Smooth muscle cell (in vitro differentiated cells): ENCODE measurements at regions not wholly inside any gene's neighbourhood (a gene's known extent, or its start where the extent isn't known, plus 50 kb on each side); places are given as distances from the start of the nearest gene placed in this dataset.

Source experiments
- DNase-seq: peaks from one replicate; lab custom pipeline; 2025; ENCODE audit not compliant: unreplicated experiment; lab: John Stamatoyannopoulos, UW
- H2AFZ ChIP-seq: fragments of 200-600 bp; sonication (generic); 2 replicates; pipeline ENCODE4 v1.6.0; 2016; ENCODE audit warnings: antibody characterized with exemption, low read depth, mild to moderate bottlenecking
- H3F3A ChIP-seq: fragments of 200-600 bp; sonication (generic); 2 replicates; pipeline ENCODE4 v1.6.0; 2017; ENCODE audit warnings: antibody characterized with exemption, low read depth
- H3K27ac ChIP-seq: fragments of 200-600 bp; sonication (generic); 2 replicates; pipeline ENCODE4 v1.5.1; 2016; ENCODE audit warnings: low read depth, mild to moderate bottlenecking
- H3K27me3 ChIP-seq: fragments of 200-600 bp; sonication (generic); 2 replicates; pipeline ENCODE4 v1.6.1; 2016; ENCODE audit warnings: low read depth, mild to moderate bottlenecking
- H3K36me3 ChIP-seq: fragments of 200-600 bp; sonication (generic); 2 replicates; pipeline ENCODE4 v1.5.1; 2016; ENCODE audit warnings: low read depth
- H3K4me1 ChIP-seq: fragments of 200-600 bp; sonication (generic); 2 replicates; pipeline ENCODE4 v1.5.1; 2016; ENCODE audit warnings: low read depth
- H3K4me2 ChIP-seq: fragments of 200-600 bp; sonication (generic); 2 replicates; pipeline ENCODE4 v1.6.0; 2016; ENCODE audit warnings: mild to moderate bottlenecking
- H3K4me3 ChIP-seq: fragments of 200-600 bp; sonication (generic); 2 replicates; pipeline ENCODE4 v1.5.1; 2016; ENCODE audit warnings: mild to moderate bottlenecking
- H3K79me2 ChIP-seq: fragments of 200-600 bp; sonication (generic); 2 replicates; pipeline ENCODE4 v1.6.0; 2016; ENCODE audit warnings: low read depth, mild to moderate bottlenecking
- H3K9ac ChIP-seq: fragments of 200-600 bp; sonication (generic); 2 replicates; pipeline ENCODE4 v1.6.0; 2016; ENCODE audit warnings: low read depth
- H3K9me3 ChIP-seq: fragments of 200-600 bp; sonication (generic); replicated peaks from 2 replicates; pipeline ENCODE4 v1.5.1; 2016; ENCODE audit warnings: low read depth
- H4K20me1 ChIP-seq: fragments of 200-600 bp; sonication (generic); 2 replicates; pipeline ENCODE4 v1.6.0; 2016; ENCODE audit warnings: low read depth
- CTCF ChIP-seq: fragments of 200-600 bp; sonication (generic); IDR thresholded peaks from 2 replicates; pipeline ENCODE4 v1.5.1; 2017; ENCODE audit warnings: borderline replicate concordance, mild to moderate bottlenecking, antibody characterized with exemption; ENCODE audit not compliant: insufficient read depth, poor library complexity, severe bottlenecking
- WGBS: methylation state at CpG from one replicate; pipeline ENCODE4 v1.1.7; 2016; ENCODE audit warnings: low lambda C conversion rate; 5-methylcytosine and 5-hydroxymethylcytosine counted together

GRCh38 chr4:116788723-116789122 lies 296.7 kb downstream of the TRAM1L1 start:
- Histone ChIP-seq H4K20me1 (no peaks in the 10 kb centered on the region), H3K4me3 (no peak overlapping the region), H3K79me2 (no peaks in the 10 kb centered on the region), H3K36me3 (no peaks in the 10 kb centered on the region), H3K4me1 (no peaks in the 10 kb centered on the region), H3K9me3 (no peaks in the 10 kb centered on the region), H3K4me2 (no peak overlapping the region), H3F3A (no peaks in the 10 kb centered on the region), H3K27me3 (no peaks in the 10 kb centered on the region), H3K9ac (no peak overlapping the region), H3K27ac (no peak overlapping the region), H2AFZ (no peak overlapping the region)
- TF ChIP-seq CTCF: no peak
- WGBS: 100% methylated on average over 2 of the region's 2 CpGs
- DNase-seq: no peak

- Histone ChIP-seq H3K27me3 (no peaks in the 10 kb centered on the region), H4K20me1 (no peaks in the 10 kb centered on the region), H3K9ac (no peak overlapping the region), H3K4me2 (no peak overlapping the region), H3K9me3 (no peaks in the 10 kb centered on the region), H3F3A (no peaks in the 10 kb centered on the region), H3K4me1 (no peaks in the 10 kb centered on the region), H3K4me3 (no peak overlapping the region), H2AFZ (no peak overlapping the region), H3K36me3 (no peaks in the 10 kb centered on the region), H3K27ac (no peak overlapping the region), H3K79me2 (no peaks in the 10 kb centered on the region)
- no peak for TF ChIP-seq CTCF
- no peak for DNase-seq
- WGBS: 37% methylated on average over 1 of the region's 1 CpG
These were observed 330.3 kb downstream of the TRAM1L1 start for GRCh38 chr4:116755051-116755450.

GRCh38 chr4:116752027-116752426 lies 333.3 kb downstream of the TRAM1L1 start:
- Histone ChIP-seq H4K20me1 (no peaks in the 10 kb centered on the region), H3K9me3 (no peaks in the 10 kb centered on the region), H3K9ac (no peak overlapping the region), H3K27me3 (no peaks in the 10 kb centered on the region), H3K27ac (no peak overlapping the region), H3K4me1 (no peaks in the 10 kb centered on the region), H3F3A (no peaks in the 10 kb centered on the region), H3K4me2 (no peak overlapping the region), H3K79me2 (no peaks in the 10 kb centered on the region), H2AFZ (no peak overlapping the region), H3K4me3 (no peak overlapping the region), H3K36me3 (no peaks in the 10 kb centered on the region)
- no peak for TF ChIP-seq CTCF
- 98% methylated on average over 2 of the region's 2 CpGs for WGBS
- DNase-seq: no peak

- Histone ChIP-seq H3K4me1 (no peaks in the 10 kb centered on the region), H3K9ac (no peak overlapping the region), H3K79me2 (no peaks in the 10 kb centered on the region), H3K27ac (no peak overlapping the region), H4K20me1 (no peaks in the 10 kb centered on the region), H3K4me2 (no peak overlapping the region), H3K4me3 (no peak overlapping the region), H3K36me3 (no peaks in the 10 kb centered on the region), H3F3A (no peaks in the 10 kb centered on the region), H3K27me3 (no peaks in the 10 kb centered on the region), H2AFZ (no peak overlapping the region), H3K9me3 (no peaks in the 10 kb centered on the region)
- WGBS: 88% methylated on average over 1 of the region's 1 CpG
- no peak for DNase-seq
- no peak for TF ChIP-seq CTCF
These were observed 348.6 kb downstream of the TRAM1L1 start for GRCh38 chr4:116736756-116737155.
